ENCODE measurements at regions not wholly inside any gene's neighbourhood (a gene's known extent, or its start where the extent isn't known, plus 50 kb on each side); places are given as distances from the start of the nearest gene placed in this dataset.

GRCh38 chr18:29123706-29124530 is 947.0 kb upstream of the CDH2 start:
- TF ChIP-seq POLR2A (IDR thresholded peaks at IDR 0.05; ENCODE audit: low read length) = no peak
- TF ChIP-seq GATA1 (IDR thresholded peaks at IDR 0.05; ENCODE audit: low read depth, low read length) = no peak

Measured in erythroblast (primary cell).